HL-60 (cell line): ENCODE measurements at regions not wholly inside any gene's neighbourhood (a gene's known extent, or its start where the extent isn't known, plus 50 kb on each side); places are given as distances from the start of the nearest gene placed in this dataset.

Experiments
- GABPA ChIP-seq: IDR thresholded peaks from 2 replicates; pipeline ENCODE4 v1.6.1; 2012; ENCODE audit warnings: low read depth
- SPI1 ChIP-seq: IDR thresholded peaks from 2 replicates; pipeline ENCODE4 v1.6.1; 2012; ENCODE audit warnings: low read depth, mild to moderate bottlenecking, borderline replicate concordance

DNA sequence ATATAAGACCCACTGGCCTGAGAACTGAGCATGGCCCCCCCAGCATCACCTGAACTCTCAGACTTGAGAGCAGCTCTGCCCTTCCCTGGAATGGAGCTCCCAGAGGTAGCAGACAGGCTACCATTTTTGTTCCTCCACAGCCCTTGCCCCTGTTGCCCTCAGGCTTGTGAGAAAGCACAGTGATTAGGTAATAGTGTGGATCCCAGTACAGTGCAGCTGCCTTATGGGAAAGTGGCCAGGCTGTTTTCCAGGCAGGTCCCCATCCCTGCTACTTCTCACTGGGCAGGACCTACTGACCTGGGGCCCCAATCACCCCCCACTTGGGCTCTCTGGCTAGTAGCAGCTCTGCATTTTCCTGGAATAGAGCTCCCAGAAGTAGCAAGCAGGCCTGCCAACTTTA is 834.0 kb downstream of the DACH1 start:
- TF ChIP-seq SPI1 (no peak), GABPA (no peak)
